LNCaP clone FGC (cell line): ENCODE measurements at regions not wholly inside any gene's neighbourhood (a gene's known extent, or its start where the extent isn't known, plus 50 kb on each side); places are given as distances from the start of the nearest gene placed in this dataset.

Source experiments
- DNase-seq: peaks from one replicate; pipeline ENCODE4 v3.0.0-alpha.2; 2011; ENCODE audit warnings: low read depth
- H3K4me3 ChIP-seq: 2 replicates; pipeline ENCODE4 v1.5.1; 2011; ENCODE audit warnings: mild to moderate bottlenecking, low read depth, low read length, control low read depth
- CTCF ChIP-seq: IDR thresholded peaks from 2 replicates; pipeline ENCODE4 v1.5.1; 2012; ENCODE audit warnings: mild to moderate bottlenecking; ENCODE audit not compliant: control insufficient read depth, insufficient read depth; ENCODE audit errors: extremely low read depth

GRCh38 chr3:76061654-76062053 is 276.3 kb upstream of the ZNF717 start:
- H3K4me3 ChIP-seq, result no peak overlapping the region
- TF ChIP-seq CTCF, result no peak
- DNase-seq, result no peak

- H3K4me3 ChIP-seq, result no peak overlapping the region
- DNase-seq, result no peak
- no peak for TF ChIP-seq CTCF
Measured at GRCh38 chr3:76063019-76063418, 277.7 kb upstream of the ZNF717 start.

- DNase-seq, result no peak
- H3K4me3 ChIP-seq, result no peak overlapping the region
- TF ChIP-seq CTCF, result no peak
Measured at GRCh38 chr3:76063811-76064210, 278.5 kb upstream of the ZNF717 start.

DNA sequence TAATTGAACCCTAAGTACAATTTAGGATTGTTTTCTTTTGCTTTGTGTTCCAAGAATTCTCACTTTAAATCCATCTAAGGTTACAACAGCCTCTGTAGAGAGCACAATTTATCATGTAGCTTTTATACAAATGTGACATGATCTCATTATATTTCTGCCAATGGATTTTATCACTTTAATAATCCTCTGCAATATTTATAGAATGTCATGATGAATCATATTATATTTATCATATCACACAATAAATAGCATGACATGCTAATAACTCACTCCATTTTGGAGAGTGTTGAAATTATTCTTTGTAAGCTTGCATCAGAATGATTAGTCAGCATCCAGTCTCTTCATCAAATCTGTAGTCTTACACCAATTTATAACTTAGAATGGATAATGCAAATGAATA is 280.6 kb upstream of the ZNF717 start:
- DNase-seq, result no peak
- TF ChIP-seq CTCF, result no peak
- no peak overlapping the region for H3K4me3 ChIP-seq

GRCh38 chr3:76078101-76078500 is 292.8 kb upstream of the ZNF717 start:
- no peak for TF ChIP-seq CTCF
- DNase-seq, result no peak
- no peak overlapping the region for H3K4me3 ChIP-seq

DNA sequence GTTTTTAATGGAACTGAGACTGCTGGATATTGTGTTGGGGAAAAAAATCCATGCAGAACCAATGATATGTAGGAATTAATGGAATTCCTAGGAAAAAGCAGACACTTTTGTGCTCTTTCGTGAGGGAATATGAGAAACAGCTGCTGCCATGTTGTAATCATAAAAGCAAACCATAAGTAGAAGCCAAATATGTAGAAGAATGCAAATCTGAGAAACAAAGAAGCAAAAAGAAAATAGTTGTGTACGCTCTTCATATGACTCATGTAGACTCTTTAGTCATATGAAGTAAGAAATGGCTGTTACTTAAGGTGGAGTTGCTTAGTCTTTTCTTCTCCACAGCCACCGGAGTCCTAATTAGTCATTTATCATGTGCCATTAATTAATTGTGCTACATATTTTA is 298.6 kb upstream of the ZNF717 start:
- H3K4me3 ChIP-seq, result no peak overlapping the region
- TF ChIP-seq CTCF, result no peak
- DNase-seq, result no peak

DNA sequence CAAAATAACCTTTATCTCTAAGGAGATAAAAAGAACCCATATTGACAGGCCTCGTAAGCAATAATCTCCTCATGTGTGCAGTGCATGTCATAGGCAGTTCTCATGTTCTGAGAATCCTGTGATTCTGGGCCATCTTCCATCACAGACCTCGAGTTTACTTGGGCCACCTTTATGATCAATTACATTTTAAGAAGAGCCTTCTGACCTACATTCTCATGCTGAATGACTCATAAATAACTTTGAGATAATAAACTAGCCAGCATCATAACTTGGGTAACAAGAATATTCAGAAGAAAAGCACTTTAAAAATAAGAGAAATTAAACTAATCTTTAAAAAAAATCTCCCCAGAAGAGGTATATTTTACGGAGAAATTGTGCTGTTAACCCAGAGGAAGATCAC is 310.7 kb upstream of the ZNF717 start:
- DNase-seq, result no peak
- no peak overlapping the region for H3K4me3 ChIP-seq
- TF ChIP-seq CTCF, result no peak
